Suprapubic skin (tissue), 4 donors: ENCODE measurements at regions not wholly inside any gene's neighbourhood (a gene's known extent, or its start where the extent isn't known, plus 50 kb on each side); places are given as distances from the start of the nearest gene placed in this dataset.

ENCODE experiments used
- CTCF ChIP-seq, 2 donors: fragments of 200-600 bp in 1 of 2; fragments of 450-650 bp in 1 of 2; sonication (generic) in 1 of 2; IDR thresholded peaks; one replicate each; pipeline ENCODE4 v1.5.1; 2016 to 2019; ENCODE audit warnings: antibody characterized with exemption in 2 of 2, mild to moderate bottlenecking in 1 of 2, moderate library complexity in 1 of 2
- EP300 ChIP-seq: sonication (generic); formaldehyde crosslinking; IDR thresholded peaks from one replicate; pipeline ENCODE4 v1.6.1; 2017; ENCODE audit warnings: antibody characterized with exemption
- POLR2A ChIP-seq, 2 donors: fragments of 450-650 bp; IDR thresholded peaks; one replicate each; pipeline ENCODE4 v1.6.1; 2017; ENCODE audit warnings: antibody characterized with exemption in 2 of 2, mild to moderate bottlenecking in 2 of 2, moderate library complexity in 2 of 2
- POLR2AphosphoS5 ChIP-seq, 3 donors: sonication (generic); formaldehyde crosslinking; IDR thresholded peaks; one replicate each; pipeline ENCODE4 v1.6.1; 2017; ENCODE audit warnings: antibody characterized with exemption in 3 of 3

DNA sequence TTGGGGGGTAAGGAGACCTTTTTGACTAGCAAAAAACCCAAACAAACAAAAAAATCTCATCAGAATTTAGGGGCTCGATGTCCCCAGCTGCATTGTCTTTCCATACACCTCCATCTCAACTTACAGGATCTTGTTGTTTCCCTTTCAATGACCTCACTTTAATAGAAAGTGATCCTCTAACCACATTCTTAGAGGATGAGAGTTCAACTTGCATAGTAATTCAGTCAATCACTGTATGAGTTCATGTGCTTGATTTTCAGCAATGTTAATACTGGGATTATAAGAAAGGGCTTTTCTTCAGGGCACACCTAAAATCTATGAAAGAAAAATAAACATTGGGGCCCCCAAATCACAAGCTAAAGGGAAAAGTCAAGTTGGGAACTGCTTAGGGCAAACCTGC, 1512.0 kb downstream of the SLITRK1 start:
- TF ChIP-seq POLR2A (IDR thresholded peaks at IDR 0.05) (no peak), EP300 (no peak), CTCF (IDR thresholded peaks at IDR 0.05) (no peak), POLR2AphosphoS5 (IDR thresholded peaks at IDR 0.05) (no peak)
